Fibroblast of lung (primary cell): ENCODE measurements at regions not wholly inside any gene's neighbourhood (a gene's known extent, or its start where the extent isn't known, plus 50 kb on each side); places are given as distances from the start of the nearest gene placed in this dataset.
"Not testable (repeated sequence)": the region's sequence is repeated elsewhere in the genome, so short reads cannot be mapped to it uniquely, and the experiment has no call there.

Experiments used
- CTCF ChIP-seq, 2 donors: IDR thresholded peaks in 1 of 2; conservative IDR thresholded peaks in 1 of 2; 1 replicate in 1 of 2; 2 replicates in 1 of 2; pipeline ENCODE4 v1.5.1; 2011 to 2012; ENCODE audit warnings: low read length in 2 of 2, control low read depth in 1 of 2, inconsistent platforms in 1 of 2, low read depth in 1 of 2, mild to moderate bottlenecking in 1 of 2
- EZH2 ChIP-seq: IDR thresholded peaks from 2 replicates; pipeline ENCODE4 v1.5.1; 2012; ENCODE audit warnings: low read length, control low read depth, mild to moderate bottlenecking; ENCODE audit errors: missing control alignments

- TF ChIP-seq CTCF (conservative IDR thresholded peaks at IDR 0.05 in 1 of 2, IDR thresholded peaks at IDR 0.05 in 1 of 2; ENCODE audit: low read depth in 1 of 2, low read length in 2 of 2); EZH2: not testable (repeated sequence)
Observed at GRCh38 chr10:121278386-121278785, 319.9 kb downstream of the FGFR2 start.
